Activated B cell treated with CpG ODN at 0.5 μM for 24 hours (primary cell): ENCODE measurements at regions not wholly inside any gene's neighbourhood (a gene's known extent, or its start where the extent isn't known, plus 50 kb on each side); places are given as distances from the start of the nearest gene placed in this dataset.

ENCODE experiments used
- ATAC-seq: fragments of 200-7000 bp; cut with Tn5 transposase; one replicate; pipeline ENCODE4 v1.10.0; 2021; ENCODE audit warnings: low read depth, mild to moderate bottlenecking, moderate library complexity
- CTCF ChIA-PET: fragments of 350-600 bp; sonication (Branson Sonifier 250); formaldehyde crosslinking; loops from one replicate; lab custom pipeline; 2021; ENCODE audit warnings: antibody characterized with exemption; lab: Charles Lee
- POLR2A ChIA-PET: fragments of 350-600 bp; sonication (Branson Sonifier 250); formaldehyde crosslinking; loops from one replicate; lab custom pipeline; 2021; ENCODE audit warnings: antibody characterized with exemption; lab: Charles Lee
- DNase-seq: peaks from one replicate; pipeline ENCODE4 v3.0.0; 2022
- H3K27ac Mint-ChIP-seq: one replicate; pipeline ENCODE4 v1.8.0; 2020; ENCODE audit warnings: mixed read lengths
- H3K27me3 Mint-ChIP-seq: one replicate; pipeline ENCODE4 v1.8.0; 2021; ENCODE audit warnings: mixed read lengths
- H3K36me3 Mint-ChIP-seq: one replicate; pipeline ENCODE4 v1.8.0; 2021; ENCODE audit warnings: low read depth, mixed read lengths
- H3K4me1 Mint-ChIP-seq: one replicate; pipeline ENCODE4 v1.8.0; 2021; ENCODE audit warnings: mixed read lengths
- H3K4me3 Mint-ChIP-seq: one replicate; pipeline ENCODE4 v1.8.0; 2020; ENCODE audit warnings: mild to moderate bottlenecking, mixed read lengths
- H3K9me3 Mint-ChIP-seq: one replicate; pipeline ENCODE4 v1.8.0; 2020; ENCODE audit warnings: mixed read lengths
- CTCF ChIP-seq: fragments of 200-600 bp; IDR thresholded peaks from one replicate; pipeline ENCODE4 v1.8.0; 2022; ENCODE audit warnings: antibody characterized with exemption, mild to moderate bottlenecking
- intact Hi-C: fragments of 100-400 bp; cut with micrococcal nuclease; formaldehyde crosslinking; loops from one replicate; pipeline ENCODE4 v1.15.1; 2024

- ChIA-PET POLR2A (interaction anchor here (0.7 kb wide), 1 partner anchor 213 kb away, joined by 3 read pairs; no protein-coding TSS in a partner anchor), CTCF (interaction anchor here (2.6 kb wide), 1 partner anchor 121 kb away, joined by 9 read pairs; no protein-coding TSS in a partner anchor)
- H3K36me3 Mint-ChIP-seq: no peaks in the 10 kb centered on the region
- H3K4me3 Mint-ChIP-seq: no peak overlapping the region
- TF ChIP-seq CTCF: no peak
- H3K9me3 Mint-ChIP-seq: no peaks in the 10 kb centered on the region
- H3K27ac Mint-ChIP-seq: no peak overlapping the region
- intact Hi-C loops: no loop called here
- H3K27me3 Mint-ChIP-seq: no peaks in the 10 kb centered on the region
- peaks cover 5% of the 10 kb centered on the region for H3K4me1 Mint-ChIP-seq
- DNase-seq (no peak), ATAC-seq (no peak)
Measured at GRCh38 chr11:95584180-95584579, 205.4 kb downstream of the FAM76B start.

- ATAC-seq (peak; percentile 96), DNase-seq (no peak)
- Mint-ChIP-seq H3K4me3 (no peak overlapping the region), H3K27me3 (no peaks in the 10 kb centered on the region), H3K36me3 (no peaks in the 10 kb centered on the region), H3K9me3 (no peaks in the 10 kb centered on the region), H3K27ac (peak overlapping the region; percentile 62), H3K4me1 (peaks cover 14% of the 10 kb centered on the region)
- CTCF ChIA-PET: no interaction called here
- intact Hi-C loops: no loop called here
- TF ChIP-seq CTCF: no peak
- POLR2A ChIA-PET: interaction anchor here (1.0 kb wide), 1 partner anchor 22 kb away, joined by 3 read pairs; no protein-coding TSS in a partner anchor
Measured at GRCh38 chr11:95577716-95578460, 211.7 kb downstream of the FAM76B start.

- peaks cover 14% of the 10 kb centered on the region for H3K4me1 Mint-ChIP-seq
- POLR2A ChIA-PET: interaction anchor here (1.2 kb wide), 1 partner anchor 346 kb away, joined by 4 read pairs; no protein-coding TSS in a partner anchor
- ATAC-seq (no peak), DNase-seq (no peak)
- no peaks in the 10 kb centered on the region for H3K27me3 Mint-ChIP-seq
- no peak overlapping the region for H3K4me3 Mint-ChIP-seq
- no peaks in the 10 kb centered on the region for H3K36me3 Mint-ChIP-seq
- no peaks in the 10 kb centered on the region for H3K9me3 Mint-ChIP-seq
- CTCF ChIA-PET: no interaction called here
- no peak for TF ChIP-seq CTCF
- no peak overlapping the region for H3K27ac Mint-ChIP-seq
- intact Hi-C loops: no loop called here
Measured at GRCh38 chr11:95576146-95576845, 213.3 kb downstream of the FAM76B start.

GRCh38 chr11:95575517-95575916 lies 214.1 kb downstream of the FAM76B start:
- Mint-ChIP-seq H3K27me3 (peaks cover under 1% of the 10 kb centered on the region), H3K9me3 (no peaks in the 10 kb centered on the region), H3K36me3 (no peaks in the 10 kb centered on the region), H3K27ac (no peak overlapping the region), H3K4me3 (no peak overlapping the region), H3K4me1 (peaks cover 14% of the 10 kb centered on the region)
- ChIA-PET POLR2A (no interaction called here), CTCF (no interaction called here)
- ATAC-seq (no peak), DNase-seq (no peak)
- intact Hi-C loops: no loop called here
- no peak for TF ChIP-seq CTCF

GRCh38 chr11:95571718-95572260 lies 217.8 kb downstream of the FAM76B start:
- Mint-ChIP-seq H3K9me3 (peaks cover 14% of the 10 kb centered on the region), H3K36me3 (no peaks in the 10 kb centered on the region), H3K4me3 (no peak overlapping the region), H3K27me3 (peaks cover 1% of the 10 kb centered on the region), H3K4me1 (peaks cover 2% of the 10 kb centered on the region), H3K27ac (no peak overlapping the region)
- DNase-seq: no peak
- ChIA-PET POLR2A (no interaction called here), CTCF (no interaction called here)
- ATAC-seq: no peak
- no peak for TF ChIP-seq CTCF
- intact Hi-C loops: no loop called here
